GM18502 (cell line): ENCODE measurements at regions not wholly inside any gene's neighbourhood (a gene's known extent, or its start where the extent isn't known, plus 50 kb on each side); places are given as distances from the start of the nearest gene placed in this dataset.

Source experiments
- ATAC-seq: cut with Tn5 transposase; IDR thresholded peaks from one replicate; pipeline ENCODE4 v1.9.1; 2021; ENCODE audit warnings: mild to moderate bottlenecking; ENCODE audit not compliant: unreplicated experiment, poor library complexity

- ATAC-seq, result no peak
These were observed 1077.9 kb upstream of the C9orf72 start for GRCh38 chr9:28651050-28651722.

GRCh38 chr9:28653216-28653615 lies 1079.9 kb upstream of the C9orf72 start:
- ATAC-seq, result no peak

GRCh38 chr9:28656727-28657126 lies 1083.4 kb upstream of the C9orf72 start:
- ATAC-seq, result no peak

GRCh38 chr9:28661853-28662252 lies 1088.6 kb upstream of the C9orf72 start:
- no peak for ATAC-seq

GRCh38 chr9:28662675-28663074 lies 1089.4 kb upstream of the C9orf72 start:
- ATAC-seq, result no peak

- peak; percentile 72 for ATAC-seq
These were observed 1094.9 kb upstream of the C9orf72 start for GRCh38 chr9:28668158-28668557.

- ATAC-seq, result no peak
These were observed 1097.7 kb upstream of the C9orf72 start for GRCh38 chr9:28671000-28671399.

GRCh38 chr9:28678097-28678496 lies 1104.8 kb upstream of the C9orf72 start:
- no peak for ATAC-seq

GRCh38 chr9:28688172-28688571 lies 1114.9 kb upstream of the C9orf72 start:
- no peak for ATAC-seq

GRCh38 chr9:28692012-28692411 lies 1118.7 kb upstream of the C9orf72 start:
- no peak for ATAC-seq

GRCh38 chr9:28696960-28697359 lies 1123.7 kb upstream of the C9orf72 start:
- ATAC-seq, result no peak

- no peak for ATAC-seq
These were observed 1126.4 kb upstream of the C9orf72 start for GRCh38 chr9:28699632-28700031.

- no peak for ATAC-seq
These were observed 1134.3 kb upstream of the C9orf72 start for GRCh38 chr9:28707616-28708015.

- ATAC-seq, result no peak
These were observed 1140.9 kb upstream of the C9orf72 start for GRCh38 chr9:28714188-28714587.

- no peak for ATAC-seq
These were observed 1144.9 kb upstream of the C9orf72 start for GRCh38 chr9:28718226-28718625.

GRCh38 chr9:28720746-28721145 lies 1147.5 kb upstream of the C9orf72 start:
- no peak for ATAC-seq

- no peak for ATAC-seq
These were observed 1156.8 kb upstream of the C9orf72 start for GRCh38 chr9:28730111-28730510.

- ATAC-seq, result no peak
These were observed 1162.6 kb upstream of the C9orf72 start for GRCh38 chr9:28735738-28736342.

- ATAC-seq, result no peak
These were observed 1168.2 kb upstream of the C9orf72 start for GRCh38 chr9:28741459-28741858.

GRCh38 chr9:28747351-28747985 lies 1174.2 kb upstream of the C9orf72 start:
- no peak for ATAC-seq

GRCh38 chr9:28750136-28750535 lies 1176.9 kb upstream of the C9orf72 start:
- ATAC-seq, result no peak

GRCh38 chr9:28758341-28758740 lies 1185.1 kb upstream of the C9orf72 start:
- no peak for ATAC-seq
